ENCODE measurements at regions not wholly inside any gene's neighbourhood (a gene's known extent, or its start where the extent isn't known, plus 50 kb on each side); places are given as distances from the start of the nearest gene placed in this dataset.
"Not testable (repeated sequence)": the region's sequence is repeated elsewhere in the genome, so short reads cannot be mapped to it uniquely, and the experiment has no call there.

GRCh38 chr12:75685617-75686225, 174.3 kb upstream of the KRR1 start:
- intact Hi-C loops (cut with DNase I; ENCODE audit: low total_unique reads), result no loop called here

GRCh38 chr12:75684678-75685616, 173.5 kb upstream of the KRR1 start:
- Histone ChIP-seq H3K9me3 (no peaks in the 10 kb centered on the region), H3K36me3 (no peaks in the 10 kb centered on the region), H3K4me3 (no peak overlapping the region), H3K27ac (no peak overlapping the region), H3K4me1 (no peaks in the 10 kb centered on the region), H3K27me3 (no peaks in the 10 kb centered on the region)
- intact Hi-C loops (cut with DNase I; ENCODE audit: low total_unique reads), result no loop called here
- TF ChIP-seq POLR2A (IDR thresholded peaks at IDR 0.05) (no peak), CTCF (IDR thresholded peaks at IDR 0.05) (no peak), POLR2AphosphoS5 (IDR thresholded peaks at IDR 0.05) (no peak)
- no peak for DNase-seq (ENCODE audit: low spot score in 2 of 2)

More at GRCh38 chr12:75685617-75686225, 174.3 kb upstream of the KRR1 start:
- Histone ChIP-seq H3K4me1 (no peaks in the 10 kb centered on the region), H3K27ac (no peak overlapping the region), H3K4me3 (no peak overlapping the region), H3K9me3 (no peaks in the 10 kb centered on the region), H3K36me3 (no peaks in the 10 kb centered on the region), H3K27me3 (no peaks in the 10 kb centered on the region)
- no peak for DNase-seq (ENCODE audit: low spot score in 2 of 2)
- TF ChIP-seq CTCF (IDR thresholded peaks at IDR 0.05), result no peak
- no peak for TF ChIP-seq POLR2AphosphoS5 (IDR thresholded peaks at IDR 0.05)
- TF ChIP-seq POLR2A (IDR thresholded peaks at IDR 0.05), result no peak

DNA sequence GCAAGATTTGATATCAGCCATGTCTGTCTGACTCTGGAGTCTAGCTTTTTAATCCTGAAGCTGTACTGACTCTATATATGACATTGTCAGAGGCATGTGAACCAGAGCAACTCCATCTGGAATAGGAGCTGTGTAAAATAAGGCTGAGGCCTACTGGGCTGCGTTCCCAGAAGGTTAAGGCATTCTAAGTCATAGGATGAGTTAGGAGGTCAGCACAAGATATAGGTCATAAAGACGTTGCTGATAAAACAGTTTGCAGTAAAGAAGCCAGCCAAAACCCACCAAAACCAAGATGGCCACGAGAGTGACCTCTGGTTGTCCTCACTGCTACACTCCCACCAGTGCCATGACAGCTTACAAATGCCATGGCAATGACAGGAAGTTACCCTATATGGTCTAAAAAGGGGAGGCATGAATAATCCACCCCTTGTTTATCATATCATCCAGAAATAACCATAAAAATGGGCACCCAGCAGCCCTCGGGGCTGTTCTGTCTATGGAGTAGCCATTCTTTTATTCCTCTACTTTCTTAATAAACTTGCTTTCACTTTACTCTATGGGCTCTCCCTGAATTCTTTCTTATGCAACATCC, 172.7 kb upstream of the KRR1 start:
- H3K9me3 ChIP-seq; H3K36me3 ChIP-seq; intact Hi-C loops (cut with DNase I; ENCODE audit: low total_unique reads); H3K4me1 ChIP-seq; H3K27me3 ChIP-seq; H3K4me3 ChIP-seq; DNase-seq (ENCODE audit: low spot score in 2 of 2); H3K27ac ChIP-seq: not testable (repeated sequence)

DNA sequence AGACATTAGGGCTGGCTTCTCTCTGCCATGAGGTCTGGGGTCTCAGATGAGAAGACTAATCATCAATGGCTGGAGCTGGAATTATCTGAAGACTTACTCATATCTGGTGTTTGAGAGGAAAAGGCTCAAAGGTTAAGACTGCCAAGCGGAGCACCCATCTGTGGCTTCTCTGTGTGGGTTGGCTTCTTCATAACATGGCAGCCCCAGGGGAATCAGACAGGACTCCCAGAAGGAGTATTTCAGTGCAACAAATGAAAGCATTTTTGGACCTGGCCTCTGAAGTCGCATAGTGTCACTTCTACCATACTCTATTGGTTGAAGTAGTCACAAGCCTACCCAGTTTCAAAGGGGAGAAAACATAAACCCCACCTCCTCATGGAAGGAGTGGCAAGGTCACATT, 171.8 kb upstream of the KRR1 start:
- Histone ChIP-seq H3K36me3 (no peaks in the 10 kb centered on the region), H3K4me3 (no peak overlapping the region), H3K4me1 (no peaks in the 10 kb centered on the region), H3K27me3 (no peaks in the 10 kb centered on the region), H3K9me3 (no peaks in the 10 kb centered on the region), H3K27ac (no peak overlapping the region)
- TF ChIP-seq POLR2AphosphoS5 (IDR thresholded peaks at IDR 0.05), result no peak
- no peak for TF ChIP-seq CTCF (IDR thresholded peaks at IDR 0.05)
- no peak for TF ChIP-seq POLR2A (IDR thresholded peaks at IDR 0.05)
- DNase-seq (ENCODE audit: low spot score in 2 of 2), result no peak
- intact Hi-C loops (cut with DNase I; ENCODE audit: low total_unique reads), result no loop called here

GRCh38 chr12:75677522-75677921, 166.1 kb upstream of the KRR1 start:
- no peaks in the 10 kb centered on the region for H3K36me3 ChIP-seq
- H3K4me1 ChIP-seq, result no peaks in the 10 kb centered on the region
- TF ChIP-seq POLR2A (IDR thresholded peaks at IDR 0.05) (no peak), POLR2AphosphoS5 (IDR thresholded peaks at IDR 0.05) (no peak), CTCF (IDR thresholded peaks at IDR 0.05) (no peak)
- intact Hi-C loops (cut with DNase I; ENCODE audit: low total_unique reads), result no loop called here
- no peak overlapping the region for H3K27ac ChIP-seq
- no peaks in the 10 kb centered on the region for H3K27me3 ChIP-seq
- no peak overlapping the region for H3K4me3 ChIP-seq
- H3K9me3 ChIP-seq, result no peaks in the 10 kb centered on the region
- DNase-seq (ENCODE audit: low spot score in 2 of 2), result no peak

All from breast epithelium (tissue), 4 donors.